H1 (cell line): ENCODE measurements at regions not wholly inside any gene's neighbourhood (a gene's known extent, or its start where the extent isn't known, plus 50 kb on each side); places are given as distances from the start of the nearest gene placed in this dataset.
A peak's percentile ranks its signal among the peaks of the same experiment; 100 is the strongest.

ENCODE experiments used
- CTCF ChIA-PET: fragments of 300-600 bp; sonication (Branson Sonifier 250); formaldehyde crosslinking; loops from one replicate; lab custom pipeline; 2021; ENCODE audit not compliant: partially characterized antibody; lab: Charles Lee
- POLR2A ChIA-PET: fragments of 300-600 bp; sonication (Branson Sonifier 250); formaldehyde crosslinking; loops from one replicate; lab custom pipeline; 2021; ENCODE audit warnings: inconsistent platforms; ENCODE audit not compliant: partially characterized antibody; lab: Charles Lee
- DNase-seq, 2 experiments: peaks; one replicate each; pipeline versions ENCODE4 v3.0.0 to v3.0.0-alpha.2; 2010 to 2022; ENCODE audit warnings: low spot score in 2 of 2, low read depth in 1 of 2, mixed read lengths in 1 of 2
- FAIRE-seq: peaks from 2 replicates; lab custom pipeline; 2011; peaks lifted over from hg19 to GRCh38; lab: Jason Lieb, UNC
- H2AFZ ChIP-seq: 2 replicates; pipeline ENCODE4 v1.8.1; 2012; ENCODE audit warnings: low read length, inconsistent platforms
- H2AK5ac ChIP-seq: 2 replicates; pipeline ENCODE4 v1.6.1; 2013; ENCODE audit warnings: low read depth, low read length
- H2BK120ac ChIP-seq: replicated peaks from 2 replicates; pipeline ENCODE3; 2013; ENCODE audit warnings: low read depth, low read length, inconsistent platforms
- H2BK12ac ChIP-seq: 2 replicates; pipeline ENCODE4 v1.6.1; 2013; ENCODE audit warnings: low read depth, low read length
- H2BK15ac ChIP-seq: 2 replicates; pipeline ENCODE4 v1.6.1; 2013; ENCODE audit warnings: low read length
- H2BK20ac ChIP-seq: 2 replicates; pipeline ENCODE4 v1.6.1; 2013; ENCODE audit warnings: low read length
- H2BK5ac ChIP-seq: 2 replicates; pipeline ENCODE4 v1.6.1; 2013; ENCODE audit warnings: low read depth, low read length
- H3K14ac ChIP-seq: 2 replicates; pipeline ENCODE4 v1.6.1; 2013; ENCODE audit warnings: inconsistent platforms; ENCODE audit not compliant: insufficient read length
- H3K18ac ChIP-seq: 2 replicates; pipeline ENCODE4 v1.6.1; 2013; ENCODE audit warnings: low read length; ENCODE audit errors: extremely low read depth
- H3K23ac ChIP-seq: 2 replicates; pipeline ENCODE4 v1.6.1; 2013; ENCODE audit warnings: inconsistent platforms; ENCODE audit not compliant: insufficient read length
- H3K23me2 ChIP-seq: 2 replicates; pipeline ENCODE4 v1.6.1; 2013; ENCODE audit warnings: low read depth, low read length
- H3K27ac ChIP-seq: 2 replicates; pipeline ENCODE4 v1.6.1; 2011; ENCODE audit warnings: low read depth, low read length, inconsistent platforms
- H3K27me3 ChIP-seq, 4 experiments: replicated peaks in 1 of 4; 1 replicate in 1 of 4; 2 replicates in 3 of 4; pipeline versions ENCODE4 v1.6.1 to v1.8.1; 2011 to 2013; ENCODE audit warnings: low read length in 3 of 4, mild to moderate bottlenecking in 3 of 4, inconsistent platforms in 2 of 4, mixed read lengths in 2 of 4, moderate library complexity in 1 of 4; ENCODE audit not compliant: control insufficient read depth in 3 of 4, insufficient read depth in 3 of 4; ENCODE audit errors: extremely low read depth in 1 of 4
- H3K36me3 ChIP-seq, 4 experiments: 2 replicates each; pipeline versions ENCODE4 v1.6.1 to v1.8.1; 2011 to 2013; ENCODE audit warnings: mild to moderate bottlenecking in 4 of 4, low read length in 3 of 4, moderate library complexity in 2 of 4, control low read depth in 1 of 4, inconsistent platforms in 1 of 4; ENCODE audit not compliant: insufficient read depth in 4 of 4, control insufficient read depth in 2 of 4
- H3K4ac ChIP-seq: replicated peaks from 2 replicates; pipeline ENCODE3; 2013; ENCODE audit warnings: low read length, low read depth, mixed read lengths, inconsistent platforms; ENCODE audit not compliant: insufficient read length
- H3K4me1 ChIP-seq, 4 experiments: replicated peaks in 1 of 4; 1 replicate in 1 of 4; 2 replicates in 3 of 4; pipeline versions ENCODE4 v1.6.1 to v1.8.1; 2011 to 2013; ENCODE audit warnings: low read length in 3 of 4, inconsistent platforms in 2 of 4, mixed read lengths in 1 of 4; ENCODE audit not compliant: insufficient read depth in 4 of 4, control insufficient read depth in 3 of 4
- H3K4me2 ChIP-seq, 2 experiments: 2 replicates each; pipeline versions ENCODE4 v1.6.1 to v1.8.1; 2011 to 2013; ENCODE audit warnings: low read depth in 2 of 2, low read length in 2 of 2, control low read depth in 1 of 2, inconsistent platforms in 1 of 2, mild to moderate bottlenecking in 1 of 2; ENCODE audit not compliant: insufficient read depth in 1 of 2
- H3K4me3 ChIP-seq, 4 experiments: fragments of 200-600, 300-600 bp in 1 of 4; sonication (generic), shearing (Covaris generic), sonication (Bioruptor Twin) in 1 of 4; 2 replicates each; pipeline versions ENCODE4 v1.5.1 to v1.8.1; 2011 to 2016; ENCODE audit warnings: low read length in 4 of 4, low read depth in 3 of 4, control low read depth in 2 of 4, inconsistent platforms in 2 of 4, mild to moderate bottlenecking in 2 of 4, mixed read lengths in 1 of 4, moderate library complexity in 1 of 4; ENCODE audit not compliant: insufficient read depth in 2 of 4; ENCODE audit errors: extremely low read depth in 1 of 4
- H3K56ac ChIP-seq: replicated peaks from 2 replicates; pipeline ENCODE3; 2013; ENCODE audit warnings: low read depth, mild to moderate bottlenecking, mixed read lengths, low read length, inconsistent platforms; ENCODE audit not compliant: insufficient read length
- H3K79me1 ChIP-seq: 2 replicates; pipeline ENCODE4 v1.6.1; 2013; ENCODE audit warnings: low read depth, low read length, control low read depth
- H3K79me2 ChIP-seq, 2 experiments: 2 replicates each; pipeline versions ENCODE4 v1.6.1 to v1.8.1; 2012 to 2013; ENCODE audit warnings: low read length in 2 of 2, mild to moderate bottlenecking in 2 of 2, inconsistent platforms in 1 of 2; ENCODE audit not compliant: insufficient read depth in 2 of 2, control insufficient read depth in 1 of 2
- H3K9ac ChIP-seq, 4 experiments: replicated peaks in 1 of 4; 1 replicate in 1 of 4; 2 replicates in 3 of 4; pipeline versions ENCODE4 v1.6.1 to v1.8.1; 2011 to 2013; ENCODE audit warnings: low read depth in 3 of 4, low read length in 3 of 4, control low read depth in 2 of 4, mild to moderate bottlenecking in 2 of 4, moderate library complexity in 2 of 4, inconsistent platforms in 1 of 4; ENCODE audit errors: extremely low read depth in 1 of 4
- H3K9me3 ChIP-seq, 2 experiments: 2 replicates each; pipeline versions ENCODE4 v1.6.1 to v1.8.1; 2012 to 2013; ENCODE audit warnings: mild to moderate bottlenecking in 2 of 2, moderate library complexity in 2 of 2, control low read depth in 1 of 2, inconsistent platforms in 1 of 2, low read depth in 1 of 2, low read length in 1 of 2, mixed read lengths in 1 of 2; ENCODE audit not compliant: insufficient read depth in 2 of 2
- H4K20me1 ChIP-seq, 2 experiments: replicated peaks in 1 of 2; 2 replicates each; pipeline versions ENCODE3 to v1.8.1; 2011 to 2013; ENCODE audit warnings: inconsistent platforms in 2 of 2, low read length in 2 of 2, mild to moderate bottlenecking in 1 of 2; ENCODE audit not compliant: insufficient read depth in 2 of 2, control insufficient read depth in 1 of 2
- H4K5ac ChIP-seq: 2 replicates; pipeline ENCODE4 v1.6.1; 2013; ENCODE audit warnings: low read length, low read depth, mixed read lengths, inconsistent platforms; ENCODE audit not compliant: insufficient read length
- H4K8ac ChIP-seq: 2 replicates; pipeline ENCODE4 v1.8.0; 2013; ENCODE audit warnings: mild to moderate bottlenecking, moderate library complexity, low read length, inconsistent platforms; ENCODE audit not compliant: insufficient read depth; ENCODE audit errors: extremely low read depth
- H4K91ac ChIP-seq: replicated peaks from 2 replicates; pipeline ENCODE3; 2013; ENCODE audit warnings: low read length, mixed read lengths, inconsistent platforms; ENCODE audit not compliant: insufficient read length
- BACH1 ChIP-seq: IDR thresholded peaks from 2 replicates; pipeline ENCODE4 v1.6.1; 2012; ENCODE audit warnings: low read length, improper control_type of control experiment
- CREB1 ChIP-seq: IDR thresholded peaks from 2 replicates; pipeline ENCODE4 v1.6.1; 2012; ENCODE audit warnings: inconsistent platforms
- KDM1A ChIP-seq: fragments of 200-600, 300-600 bp; sonication (generic); IDR thresholded peaks from 2 replicates; pipeline ENCODE4 v1.7.1; 2016; ENCODE audit warnings: mild to moderate bottlenecking, low read length, borderline replicate concordance
- MAX ChIP-seq: IDR thresholded peaks from 2 replicates; pipeline ENCODE4 v1.6.1; 2012; ENCODE audit warnings: inconsistent platforms
- RBBP5 ChIP-seq: IDR thresholded peaks from 2 replicates; pipeline ENCODE4 v1.7.1; 2012; ENCODE audit warnings: low read depth, mild to moderate bottlenecking, inconsistent platforms, low read length, moderate library complexity, borderline replicate concordance
- RXRA ChIP-seq: IDR thresholded peaks from 2 replicates; pipeline ENCODE4 v1.6.1; 2011; ENCODE audit warnings: low read depth, mild to moderate bottlenecking, low read length, moderate library complexity; ENCODE audit not compliant: insufficient read depth
- SIX5 ChIP-seq: IDR thresholded peaks from 2 replicates; pipeline ENCODE4 v1.6.1; 2011; ENCODE audit warnings: mild to moderate bottlenecking, low read depth, low read length
- SUZ12 ChIP-seq: fragments of 200-600 bp; sonication (generic); IDR thresholded peaks from 2 replicates; pipeline ENCODE4 v1.6.1; 2012; ENCODE audit warnings: mild to moderate bottlenecking, inconsistent platforms, low read length, moderate library complexity, mixed read lengths
- WGBS, 2 experiments: shearing (Covaris generic) in 1 of 2; methylation state at CpG; one replicate each; pipeline versions ENCODE4 v1.1.6 to v1.1.7; 2013 to 2015; ENCODE audit warnings: low lambda C conversion rate in 2 of 2, mixed read lengths in 2 of 2, inconsistent platforms in 1 of 2, low coverage in 1 of 2, missing lambda C conversion rate in 1 of 2; ENCODE audit not compliant: insufficient replicate concordance in 2 of 2, insufficient coverage in 1 of 2, insufficient read length in 1 of 2; ENCODE audit errors: extremely low coverage in 1 of 2, missing lambda C conversion rate in 1 of 2; 5-methylcytosine and 5-hydroxymethylcytosine counted together

GRCh38 chr2:84234103-84234502, 225.0 kb downstream of the SUCLG1 start:
- no peak overlapping the region for H4K5ac ChIP-seq
- H3K18ac ChIP-seq, result peak overlapping the region; percentile 48; the same call in 1 of the 2 replicates
- DNase-seq (no peak), FAIRE-seq (no peak)
- H3K79me2 ChIP-seq, result no peaks in the 10 kb centered on the region
- H2BK120ac ChIP-seq, result no peak overlapping the region
- no peak overlapping the region for H3K4ac ChIP-seq
- ChIA-PET POLR2A (no interaction called here), CTCF (interaction anchor here (1.0 to 1.4 kb wide), 2 partner anchors 8 to 10 kb away, joined by 3 to 5 read pairs; no protein-coding TSS in a partner anchor)
- no peak overlapping the region for H4K8ac ChIP-seq
- H2AFZ ChIP-seq, result no peak overlapping the region
- no peaks in the 10 kb centered on the region for H4K20me1 ChIP-seq
- no peak overlapping the region for H3K14ac ChIP-seq
- no peaks in the 10 kb centered on the region for H3K9me3 ChIP-seq
- no peak overlapping the region for H2BK15ac ChIP-seq
- no peak overlapping the region for H3K27ac ChIP-seq
- H3K4me1 ChIP-seq, result peaks cover 0 to 3% (median 0%) of the 10 kb centered on the region in 4 experiments; a peak in 1 of 7 replicates
- WGBS, 2 experiments, result 93% methylated on average over 6 of the region's 6 CpGs; no CpG with 5 or more reads in 1 of the 2 experiments
- H3K27me3 ChIP-seq, result no peaks in the 10 kb centered on the region
- H3K56ac ChIP-seq, result no peak overlapping the region
- H3K23me2 ChIP-seq, result no peaks in the 10 kb centered on the region
- H3K36me3 ChIP-seq, result no peaks in the 10 kb centered on the region
- no peak overlapping the region for H3K23ac ChIP-seq
- H3K79me1 ChIP-seq, result no peaks in the 10 kb centered on the region
- no peak overlapping the region for H2AK5ac ChIP-seq
- no peak overlapping the region for H3K9ac ChIP-seq
- no peak overlapping the region for H2BK20ac ChIP-seq
- no peak overlapping the region for H2BK12ac ChIP-seq
- TF ChIP-seq CREB1 (no peak), MAX (no peak), RXRA (no peak), RBBP5 (no peak), BACH1 (no peak), SIX5 (no peak), SUZ12 (no peak), KDM1A (no peak)
- H3K4me3 ChIP-seq, result no peak overlapping the region
- no peak overlapping the region for H3K4me2 ChIP-seq
- H4K91ac ChIP-seq, result no peak overlapping the region
- H2BK5ac ChIP-seq, result no peak overlapping the region
